ENCODE measurements at regions not wholly inside any gene's neighbourhood (a gene's known extent, or its start where the extent isn't known, plus 50 kb on each side); places are given as distances from the start of the nearest gene placed in this dataset.

- H3K4me1 Mint-ChIP-seq: no peaks in the 10 kb centered on the region
- H3K9me3 Mint-ChIP-seq: no peaks in the 10 kb centered on the region
- H3K4me3 Mint-ChIP-seq: no peak overlapping the region
- DNase-seq: no peak
- no peak overlapping the region for H3K27ac Mint-ChIP-seq
- no peaks in the 10 kb centered on the region for H3K27me3 Mint-ChIP-seq
- H3K36me3 Mint-ChIP-seq (ENCODE audit: low read depth): no peaks in the 10 kb centered on the region
- intact Hi-C loops (cut with micrococcal nuclease): no loop called here
Observed at GRCh38 chr4:189053621-189054020, 887.1 kb upstream of the FRG1 start.

- Mint-ChIP-seq H3K4me3 (no peak overlapping the region), H3K27me3 (no peaks in the 10 kb centered on the region), H3K4me1 (no peaks in the 10 kb centered on the region), H3K27ac (no peak overlapping the region), H3K9me3 (peaks cover 7% of the 10 kb centered on the region), H3K36me3 (ENCODE audit: low read depth) (no peaks in the 10 kb centered on the region)
- intact Hi-C loops (cut with micrococcal nuclease): no loop called here
- no peak for DNase-seq
Observed at GRCh38 chr4:189060104-189060503, 880.6 kb upstream of the FRG1 start.

DNA sequence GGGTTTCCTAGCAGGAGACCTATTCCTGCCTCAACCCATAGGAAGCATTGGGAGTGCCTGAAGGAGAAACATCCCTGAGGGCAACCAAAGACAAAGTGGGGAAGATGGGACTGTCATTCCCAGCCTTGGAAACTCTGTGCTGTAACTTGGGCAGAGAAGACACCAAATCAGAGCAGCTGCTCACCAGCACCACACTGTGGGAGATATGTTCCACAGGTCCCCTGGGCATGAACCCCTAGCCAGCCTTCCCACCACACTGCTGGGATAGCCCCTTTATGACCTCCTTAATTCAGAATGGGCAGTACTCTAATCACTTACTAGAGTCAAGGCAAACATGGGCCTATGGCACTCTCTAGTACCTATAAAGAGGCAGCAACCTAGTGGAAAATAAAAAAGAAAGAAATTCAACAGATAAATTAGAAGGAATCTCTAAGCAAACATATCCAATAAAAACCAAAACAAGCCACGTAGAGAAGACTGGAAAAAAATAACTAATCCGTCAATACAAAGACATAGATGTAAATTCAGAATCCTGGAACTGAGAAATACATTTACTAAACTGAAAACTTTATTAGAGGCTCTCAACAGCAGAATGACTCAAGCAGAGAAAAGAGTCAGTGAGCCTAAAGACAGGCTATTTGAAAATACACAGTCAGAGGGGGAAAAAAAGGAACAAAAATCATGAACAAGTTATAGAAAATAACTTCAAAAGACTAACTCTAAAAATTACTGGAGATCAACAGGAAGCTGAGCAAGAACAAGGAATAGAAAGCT lies 878.4 kb upstream of the FRG1 start:
- H3K9me3 Mint-ChIP-seq: peaks cover 7% of the 10 kb centered on the region
- no peak overlapping the region for H3K27ac Mint-ChIP-seq
- H3K36me3 Mint-ChIP-seq (ENCODE audit: low read depth): no peaks in the 10 kb centered on the region
- H3K27me3 Mint-ChIP-seq: no peaks in the 10 kb centered on the region
- H3K4me3 Mint-ChIP-seq: no peak overlapping the region
- no peak for DNase-seq
- H3K4me1 Mint-ChIP-seq: no peaks in the 10 kb centered on the region
- intact Hi-C loops (cut with micrococcal nuclease): no loop called here

DNA sequence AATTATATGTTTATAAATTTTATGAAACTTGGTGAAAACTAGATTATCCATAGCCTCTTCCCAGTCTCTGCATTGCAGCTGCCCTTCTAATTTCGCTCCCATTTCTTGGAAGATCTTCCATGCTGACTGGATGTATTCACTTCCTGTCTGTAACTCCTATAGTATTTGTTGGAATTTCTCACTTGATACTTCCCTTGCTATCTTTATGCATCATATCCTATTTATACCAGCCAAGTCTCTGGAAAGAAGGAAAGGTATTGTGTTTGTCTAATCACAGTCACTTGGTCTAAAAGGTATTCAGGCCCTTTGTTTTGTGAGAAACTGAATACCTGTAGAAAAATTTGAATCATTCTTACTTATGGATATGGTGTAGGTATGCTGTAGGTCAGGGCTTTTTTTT lies 870.9 kb upstream of the FRG1 start:
- H3K9me3 Mint-ChIP-seq: peaks cover 6% of the 10 kb centered on the region
- no peaks in the 10 kb centered on the region for H3K4me1 Mint-ChIP-seq
- DNase-seq: no peak
- intact Hi-C loops (cut with micrococcal nuclease): no loop called here
- H3K27ac Mint-ChIP-seq: no peak overlapping the region
- no peaks in the 10 kb centered on the region for H3K27me3 Mint-ChIP-seq
- no peak overlapping the region for H3K4me3 Mint-ChIP-seq
- H3K36me3 Mint-ChIP-seq (ENCODE audit: low read depth): no peaks in the 10 kb centered on the region

GRCh38 chr4:189071241-189071640 lies 869.4 kb upstream of the FRG1 start:
- intact Hi-C loops (cut with micrococcal nuclease): no loop called here
- no peak overlapping the region for H3K4me3 Mint-ChIP-seq

DNA sequence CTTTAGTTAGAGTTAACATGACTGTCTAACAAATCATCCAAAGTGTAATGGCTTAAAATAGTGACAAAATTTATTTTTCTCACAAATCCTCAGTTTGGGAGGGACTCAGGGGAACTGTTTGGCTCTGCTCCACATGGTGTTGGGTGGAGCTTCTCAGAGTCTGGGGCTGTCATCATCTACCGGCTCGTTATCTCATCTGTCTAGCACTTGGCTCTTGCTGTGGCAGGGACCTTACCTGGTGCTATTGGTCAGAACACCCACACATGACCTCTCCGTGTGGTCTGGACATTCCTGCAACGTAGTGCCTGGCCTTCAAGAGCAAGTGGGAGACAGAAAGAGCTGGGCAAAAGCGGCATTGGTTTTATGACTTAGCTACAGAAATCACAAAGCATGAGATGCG lies 866.9 kb upstream of the FRG1 start:
- no peaks in the 10 kb centered on the region for H3K27me3 Mint-ChIP-seq
- no peaks in the 10 kb centered on the region for H3K36me3 Mint-ChIP-seq (ENCODE audit: low read depth)

More at GRCh38 chr4:189071241-189071640, 869.4 kb upstream of the FRG1 start:
- DNase-seq: no peak
- H3K4me1 Mint-ChIP-seq: no peaks in the 10 kb centered on the region
- no peak overlapping the region for H3K27ac Mint-ChIP-seq
- H3K27me3 Mint-ChIP-seq: no peaks in the 10 kb centered on the region
- no peaks in the 10 kb centered on the region for H3K36me3 Mint-ChIP-seq (ENCODE audit: low read depth)
- peaks cover 9% of the 10 kb centered on the region for H3K9me3 Mint-ChIP-seq

GRCh38 chr4:189081826-189082225 lies 858.8 kb upstream of the FRG1 start:
- Mint-ChIP-seq H3K27me3 (no peaks in the 10 kb centered on the region), H3K27ac (no peak overlapping the region), H3K9me3 (peaks cover 4% of the 10 kb centered on the region), H3K36me3 (ENCODE audit: low read depth) (no peaks in the 10 kb centered on the region), H3K4me3 (no peak overlapping the region), H3K4me1 (no peaks in the 10 kb centered on the region)
- no peak for DNase-seq
- intact Hi-C loops (cut with micrococcal nuclease): no loop called here

More for the DNA sequence above, 866.9 kb upstream of the FRG1 start:
- intact Hi-C loops (cut with micrococcal nuclease): no loop called here
- peaks cover 9% of the 10 kb centered on the region for H3K9me3 Mint-ChIP-seq
- no peaks in the 10 kb centered on the region for H3K4me1 Mint-ChIP-seq
- no peak for DNase-seq
- H3K27ac Mint-ChIP-seq: no peak overlapping the region
- H3K4me3 Mint-ChIP-seq: no peak overlapping the region

DNA sequence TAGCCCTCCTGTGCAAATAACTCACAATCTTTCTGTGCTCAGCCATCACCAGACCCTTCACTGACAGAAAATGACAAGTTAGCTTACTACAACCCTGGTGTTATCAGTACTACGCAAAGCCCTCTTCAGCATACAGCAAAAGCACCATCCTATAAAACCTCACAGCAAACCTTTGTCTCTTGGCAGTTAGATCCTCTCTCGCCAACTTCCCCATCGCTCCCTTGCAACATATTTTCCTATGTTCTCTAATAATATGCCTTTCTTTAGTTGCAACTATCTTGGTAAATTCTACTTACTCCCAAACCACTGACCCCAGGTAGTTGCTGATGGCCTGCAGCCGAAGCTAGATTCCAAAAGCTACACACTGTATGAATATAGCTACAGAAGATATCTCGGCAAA lies 856.9 kb upstream of the FRG1 start:
- Mint-ChIP-seq H3K9me3 (peaks cover 5% of the 10 kb centered on the region), H3K36me3 (ENCODE audit: low read depth) (no peaks in the 10 kb centered on the region), H3K27me3 (no peaks in the 10 kb centered on the region), H3K4me3 (no peak overlapping the region), H3K27ac (no peak overlapping the region), H3K4me1 (no peaks in the 10 kb centered on the region)
- intact Hi-C loops (cut with micrococcal nuclease): no loop called here
- DNase-seq: no peak

DNA sequence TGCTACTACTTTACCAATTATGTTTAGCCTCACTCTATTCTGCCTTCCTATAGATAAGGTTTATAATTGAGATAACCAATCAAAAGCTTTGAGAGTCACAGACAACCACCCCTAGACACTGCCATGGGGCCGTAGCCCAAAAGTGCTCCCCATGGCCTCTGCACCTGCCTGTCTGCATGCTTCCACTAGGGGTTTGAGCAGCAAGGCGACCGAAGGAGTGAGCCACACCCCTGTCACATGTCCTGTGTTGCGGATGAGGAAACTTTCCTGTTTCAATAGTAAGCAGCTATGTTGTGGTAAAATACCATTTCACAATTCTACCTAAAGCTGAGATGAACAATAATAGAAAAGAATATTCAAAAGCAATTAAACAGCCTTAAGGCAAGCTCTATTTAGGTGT lies 856.0 kb upstream of the FRG1 start:
- Mint-ChIP-seq H3K4me3 (no peak overlapping the region), H3K36me3 (ENCODE audit: low read depth) (no peaks in the 10 kb centered on the region), H3K4me1 (no peaks in the 10 kb centered on the region), H3K9me3 (peaks cover 7% of the 10 kb centered on the region), H3K27me3 (no peaks in the 10 kb centered on the region), H3K27ac (no peak overlapping the region)
- no peak for DNase-seq
- intact Hi-C loops (cut with micrococcal nuclease): no loop called here

DNA sequence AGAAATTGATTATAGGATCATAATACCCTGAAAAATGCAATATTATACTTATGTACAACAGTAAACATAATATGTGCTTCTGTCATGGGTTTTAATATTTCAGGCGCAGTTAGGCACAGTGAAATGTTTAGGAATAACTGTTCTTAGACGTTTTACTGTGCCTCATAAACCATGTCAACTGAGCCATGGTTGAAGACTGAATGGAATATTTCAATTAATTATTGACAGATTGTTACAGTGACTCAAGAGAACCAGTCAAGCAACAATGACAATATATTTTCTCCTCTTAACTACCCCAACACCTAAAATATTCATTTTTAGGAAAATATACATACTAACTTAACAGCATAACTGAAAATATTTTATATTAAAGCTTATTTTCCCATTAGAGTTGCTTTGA lies 852.7 kb upstream of the FRG1 start:
- Mint-ChIP-seq H3K4me1 (no peaks in the 10 kb centered on the region), H3K27ac (no peak overlapping the region), H3K36me3 (ENCODE audit: low read depth) (no peaks in the 10 kb centered on the region), H3K27me3 (no peaks in the 10 kb centered on the region), H3K9me3 (peaks cover 3% of the 10 kb centered on the region), H3K4me3 (no peak overlapping the region)
- intact Hi-C loops (cut with micrococcal nuclease): no loop called here
- no peak for DNase-seq

- no peaks in the 10 kb centered on the region for H3K4me1 Mint-ChIP-seq
- H3K36me3 Mint-ChIP-seq (ENCODE audit: low read depth): no peaks in the 10 kb centered on the region
- intact Hi-C loops (cut with micrococcal nuclease): no loop called here
- H3K27me3 Mint-ChIP-seq: no peaks in the 10 kb centered on the region
- peaks cover 3% of the 10 kb centered on the region for H3K9me3 Mint-ChIP-seq
- no peak overlapping the region for H3K27ac Mint-ChIP-seq
- no peak for DNase-seq
- H3K4me3 Mint-ChIP-seq: no peak overlapping the region
Observed at GRCh38 chr4:189088780-189089179, 851.9 kb upstream of the FRG1 start.

DNA sequence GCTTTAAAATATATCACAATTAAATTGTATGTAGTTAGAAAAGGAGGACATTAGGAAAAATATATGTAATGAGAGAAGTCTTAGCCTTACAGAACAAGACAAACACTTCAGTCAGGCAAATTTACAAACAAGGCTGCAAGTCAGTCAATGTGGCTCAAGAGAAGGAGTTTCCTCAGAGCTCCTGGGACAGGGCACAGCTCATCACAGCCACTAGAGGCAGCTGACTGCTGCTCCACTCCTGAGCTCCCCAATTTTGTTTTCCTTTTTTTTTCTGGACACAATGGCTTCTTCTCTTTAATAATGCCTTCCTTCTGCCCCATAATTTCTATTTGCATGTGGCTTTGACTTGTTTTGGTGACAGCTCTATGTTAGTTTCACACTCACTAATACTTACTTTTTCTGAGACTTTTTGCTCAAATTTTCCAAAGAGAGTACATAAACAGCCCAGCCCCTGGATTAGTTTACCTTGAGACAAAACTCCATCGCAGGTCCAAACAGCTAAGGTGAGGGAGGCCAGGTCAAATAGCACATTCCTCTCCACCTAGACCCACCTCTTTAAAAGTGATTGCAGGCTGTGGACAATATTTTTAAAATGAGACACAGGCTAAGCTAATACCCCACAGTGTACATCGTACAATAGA lies 850.4 kb upstream of the FRG1 start:
- no peak for DNase-seq
- peaks cover 4% of the 10 kb centered on the region for H3K9me3 Mint-ChIP-seq
- no peaks in the 10 kb centered on the region for H3K27me3 Mint-ChIP-seq
- H3K4me3 Mint-ChIP-seq: no peak overlapping the region
- intact Hi-C loops (cut with micrococcal nuclease): no loop called here
- H3K27ac Mint-ChIP-seq: no peak overlapping the region
- no peaks in the 10 kb centered on the region for H3K4me1 Mint-ChIP-seq
- no peaks in the 10 kb centered on the region for H3K36me3 Mint-ChIP-seq (ENCODE audit: low read depth)

DNA sequence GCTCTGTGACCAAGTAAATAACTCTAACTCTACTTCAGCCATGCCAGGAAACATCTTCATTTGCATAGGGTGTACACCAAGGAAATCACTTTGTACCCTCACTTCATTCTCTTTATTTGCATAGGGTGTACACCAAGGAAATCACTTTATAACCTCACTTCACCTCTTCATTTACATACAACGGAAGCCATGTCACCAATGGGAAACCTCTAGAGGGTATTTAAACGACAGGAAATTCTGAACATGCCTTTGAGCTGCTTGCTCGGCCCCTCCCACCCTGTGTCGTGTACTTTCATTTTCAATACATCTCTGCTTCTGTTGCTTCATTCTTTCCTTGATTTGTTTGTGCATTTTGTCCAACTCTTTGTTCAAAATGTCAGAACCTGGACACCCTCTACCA lies 848.1 kb upstream of the FRG1 start:
- Mint-ChIP-seq H3K4me3 (no peak overlapping the region), H3K27me3 (no peaks in the 10 kb centered on the region), H3K27ac (no peak overlapping the region), H3K36me3 (ENCODE audit: low read depth) (no peaks in the 10 kb centered on the region), H3K4me1 (no peaks in the 10 kb centered on the region), H3K9me3 (peaks cover 8% of the 10 kb centered on the region)
- no peak for DNase-seq
- intact Hi-C loops (cut with micrococcal nuclease): no loop called here

GRCh38 chr4:189096108-189096507 lies 844.6 kb upstream of the FRG1 start:
- Mint-ChIP-seq H3K27me3 (no peaks in the 10 kb centered on the region), H3K36me3 (ENCODE audit: low read depth) (no peaks in the 10 kb centered on the region), H3K27ac (no peak overlapping the region), H3K9me3 (peaks cover 4% of the 10 kb centered on the region), H3K4me1 (no peaks in the 10 kb centered on the region), H3K4me3 (no peak overlapping the region)
- no peak for DNase-seq
- intact Hi-C loops (cut with micrococcal nuclease): no loop called here

DNA sequence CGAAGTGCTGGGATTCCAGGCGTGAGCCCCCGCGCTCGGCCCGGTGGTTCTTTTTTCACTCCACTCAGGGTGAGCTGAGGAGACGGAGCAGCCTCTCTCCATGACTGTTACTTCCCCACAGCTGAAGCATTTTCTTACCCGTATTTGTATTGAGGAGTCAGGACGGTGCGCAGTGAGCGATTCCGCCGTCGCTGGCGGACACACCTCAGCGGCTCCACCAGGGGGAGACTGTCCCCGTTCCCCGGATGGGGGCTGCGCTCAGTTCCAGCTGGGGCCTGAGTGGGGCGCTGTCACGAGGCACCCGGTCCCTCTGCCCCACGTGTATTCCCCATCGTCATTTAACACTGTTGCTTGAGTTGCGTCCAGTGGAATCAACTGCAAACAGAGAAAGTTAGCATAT lies 844.0 kb upstream of the FRG1 start:
- Mint-ChIP-seq H3K4me1 (no peaks in the 10 kb centered on the region), H3K9me3 (peaks cover 4% of the 10 kb centered on the region), H3K27ac (no peak overlapping the region), H3K4me3 (no peak overlapping the region), H3K36me3 (ENCODE audit: low read depth) (no peaks in the 10 kb centered on the region), H3K27me3 (no peaks in the 10 kb centered on the region)
- intact Hi-C loops (cut with micrococcal nuclease): no loop called here
- DNase-seq: no peak

All from activated CD4-positive, alpha-beta T cell treated with anti-CD3 and anti-CD28 coated beads, Interleukin-2, amount 10 ng/mL, durations not matched to agents 24 days and 14 days (primary cell).